ENCODE measurements at regions not wholly inside any gene's neighbourhood (a gene's known extent, or its start where the extent isn't known, plus 50 kb on each side); places are given as distances from the start of the nearest gene placed in this dataset.
"Not testable (repeated sequence)": the region's sequence is repeated elsewhere in the genome, so short reads cannot be mapped to it uniquely, and the experiment has no call there.

- no peak overlapping the region for H3K4me3 ChIP-seq
- H3K36me3 ChIP-seq (ENCODE audit: low read depth) = no peaks in the 10 kb centered on the region
- H3K4me2 ChIP-seq = no peak overlapping the region
- no peaks in the 10 kb centered on the region for H3K79me2 ChIP-seq (ENCODE audit: low read depth)
- TF ChIP-seq, protein P1, sequence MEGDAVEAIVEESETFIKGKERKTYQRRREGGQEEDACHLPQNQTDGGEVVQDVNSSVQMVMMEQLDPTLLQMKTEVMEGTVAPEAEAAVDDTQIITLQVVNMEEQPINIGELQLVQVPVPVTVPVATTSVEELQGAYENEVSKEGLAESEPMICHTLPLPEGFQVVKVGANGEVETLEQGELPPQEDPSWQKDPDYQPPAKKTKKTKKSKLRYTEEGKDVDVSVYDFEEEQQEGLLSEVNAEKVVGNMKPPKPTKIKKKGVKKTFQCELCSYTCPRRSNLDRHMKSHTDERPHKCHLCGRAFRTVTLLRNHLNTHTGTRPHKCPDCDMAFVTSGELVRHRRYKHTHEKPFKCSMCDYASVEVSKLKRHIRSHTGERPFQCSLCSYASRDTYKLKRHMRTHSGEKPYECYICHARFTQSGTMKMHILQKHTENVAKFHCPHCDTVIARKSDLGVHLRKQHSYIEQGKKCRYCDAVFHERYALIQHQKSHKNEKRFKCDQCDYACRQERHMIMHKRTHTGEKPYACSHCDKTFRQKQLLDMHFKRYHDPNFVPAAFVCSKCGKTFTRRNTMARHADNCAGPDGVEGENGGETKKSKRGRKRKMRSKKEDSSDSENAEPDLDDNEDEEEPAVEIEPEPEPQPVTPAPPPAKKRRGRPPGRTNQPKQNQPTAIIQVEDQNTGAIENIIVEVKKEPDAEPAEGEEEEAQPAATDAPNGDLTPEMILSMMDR (conservative IDR thresholded peaks at IDR 0.05) = no peak
- no peak for TF ChIP-seq EZH2 (IDR thresholded peaks at IDR 0.05; ENCODE audit: low read depth)
- no peak overlapping the region for H3K27ac ChIP-seq
- DNase-seq = no peak
- no peaks in the 10 kb centered on the region for H3K9me2 ChIP-seq (ENCODE audit: insufficient read depth)
- intact Hi-C loops (cut with micrococcal nuclease; ENCODE audit: unreplicated experiment) = no loop called here
- CTCF ChIA-PET = no interaction called here
- H3K4me1 ChIP-seq (replicated peaks; ENCODE audit: insufficient read depth) = no peaks in the 10 kb centered on the region
- BruUV-seq (replicated peaks) = no TSS peak
- POLR2A ChIA-PET (ENCODE audit: unreplicated experiment) = no interaction called here
- H3K27me3 ChIP-seq (ENCODE audit: insufficient read depth, low read depth) = no peaks in the 10 kb centered on the region
- H3F3A ChIP-seq (ENCODE audit: insufficient read depth, low read depth) = no peaks in the 10 kb centered on the region
- H4K20me1 ChIP-seq (ENCODE audit: insufficient read depth) = no peaks in the 10 kb centered on the region
- H2AFZ ChIP-seq = no peak overlapping the region
- H3K9me3 ChIP-seq (ENCODE audit: insufficient read depth, low read depth) = no peaks in the 10 kb centered on the region
Measured at GRCh38 chr6:154638369-154638768, 94.8 kb upstream of the SCAF8 start.

DNA sequence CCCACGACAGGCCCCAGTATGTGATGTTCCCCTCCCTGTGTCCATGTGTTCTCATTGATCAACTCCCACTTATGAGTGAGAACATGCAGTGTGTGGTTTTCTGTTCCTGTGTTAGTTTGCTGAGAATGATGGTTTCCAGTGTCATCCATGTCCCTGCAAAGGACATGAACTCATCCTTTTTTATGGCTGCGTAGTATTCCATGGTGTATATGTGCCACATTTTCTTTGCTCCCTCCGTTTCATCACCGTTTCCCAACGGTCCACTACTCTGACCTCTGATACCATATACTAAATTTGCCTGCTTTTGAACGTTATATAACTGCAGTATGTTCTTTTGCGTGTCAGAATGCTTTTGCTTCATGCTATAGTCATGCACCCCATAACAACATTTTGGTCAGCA, 94.0 kb upstream of the SCAF8 start:
- H3K4me1 ChIP-seq (replicated peaks; ENCODE audit: insufficient read depth); H3K36me3 ChIP-seq (ENCODE audit: low read depth); H3K9me3 ChIP-seq (ENCODE audit: insufficient read depth, low read depth); CTCF ChIA-PET; H4K20me1 ChIP-seq (ENCODE audit: insufficient read depth); H3K4me3 ChIP-seq; H3K27me3 ChIP-seq (ENCODE audit: insufficient read depth, low read depth); H2AFZ ChIP-seq; H3K79me2 ChIP-seq (ENCODE audit: low read depth); DNase-seq; POLR2A ChIA-PET (ENCODE audit: unreplicated experiment); H3K9me2 ChIP-seq (ENCODE audit: insufficient read depth); BruUV-seq (replicated peaks); H3K4me2 ChIP-seq; H3K27ac ChIP-seq; intact Hi-C loops (cut with micrococcal nuclease; ENCODE audit: unreplicated experiment); H3F3A ChIP-seq (ENCODE audit: insufficient read depth, low read depth): not testable (repeated sequence)

GRCh38 chr6:154648188-154648887, 84.9 kb upstream of the SCAF8 start:
- Histone ChIP-seq H3K9me3 (ENCODE audit: insufficient read depth, low read depth) (no peaks in the 10 kb centered on the region), H3K4me3 (no peak overlapping the region), H3F3A (ENCODE audit: insufficient read depth, low read depth) (no peaks in the 10 kb centered on the region), H3K79me2 (ENCODE audit: low read depth) (no peaks in the 10 kb centered on the region), H3K4me1 (replicated peaks; ENCODE audit: insufficient read depth) (no peaks in the 10 kb centered on the region), H3K4me2 (no peak overlapping the region), H3K36me3 (ENCODE audit: low read depth) (no peaks in the 10 kb centered on the region), H3K27ac (no peak overlapping the region), H3K9me2 (ENCODE audit: insufficient read depth) (no peaks in the 10 kb centered on the region), H4K20me1 (ENCODE audit: insufficient read depth) (no peaks in the 10 kb centered on the region), H3K27me3 (ENCODE audit: insufficient read depth, low read depth) (no peaks in the 10 kb centered on the region), H2AFZ (no peak overlapping the region)
- intact Hi-C loops (cut with micrococcal nuclease; ENCODE audit: unreplicated experiment) = no loop called here
- ChIA-PET CTCF (no interaction called here), POLR2A (ENCODE audit: unreplicated experiment) (interaction anchor here (0.5 kb wide), 1 partner anchor 138 kb away, joined by 6 read pairs; the partner anchor contains the start of gene CNKSR3)
- no peak for DNase-seq
- no TSS peak for BruUV-seq (replicated peaks)
- no peak for TF ChIP-seq EZH2 (IDR thresholded peaks at IDR 0.05; ENCODE audit: low read depth)
- TF ChIP-seq, protein P1 (conservative IDR thresholded peaks at IDR 0.05) = no peak

DNA sequence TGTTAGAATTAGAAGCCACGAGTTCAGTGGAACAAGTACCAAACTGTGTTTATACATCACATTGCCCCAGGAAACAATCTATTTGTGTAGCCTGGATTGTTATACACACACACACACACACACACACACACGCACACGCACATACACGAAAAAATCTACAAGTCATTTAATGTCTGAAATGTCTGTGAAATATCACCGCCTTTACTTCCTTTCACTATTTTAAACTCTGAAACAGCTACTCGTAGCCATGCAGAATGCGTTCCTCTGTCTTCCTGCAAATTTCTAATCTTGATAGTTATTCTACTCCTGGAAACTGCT, 84.4 kb upstream of the SCAF8 start:
- Histone ChIP-seq H3K4me2 (no peak overlapping the region), H3F3A (ENCODE audit: insufficient read depth, low read depth) (no peaks in the 10 kb centered on the region), H3K9me2 (ENCODE audit: insufficient read depth) (no peaks in the 10 kb centered on the region), H3K4me1 (replicated peaks; ENCODE audit: insufficient read depth) (no peaks in the 10 kb centered on the region), H2AFZ (no peak overlapping the region), H3K9me3 (ENCODE audit: insufficient read depth, low read depth) (no peaks in the 10 kb centered on the region), H3K79me2 (ENCODE audit: low read depth) (no peaks in the 10 kb centered on the region), H3K27ac (no peak overlapping the region), H3K27me3 (ENCODE audit: insufficient read depth, low read depth) (no peaks in the 10 kb centered on the region), H3K4me3 (no peak overlapping the region), H3K36me3 (ENCODE audit: low read depth) (no peaks in the 10 kb centered on the region), H4K20me1 (ENCODE audit: insufficient read depth) (no peaks in the 10 kb centered on the region)
- ChIA-PET POLR2A (ENCODE audit: unreplicated experiment) (no interaction called here), CTCF (no interaction called here)
- BruUV-seq (replicated peaks) = no TSS peak
- no peak for DNase-seq
- intact Hi-C loops (cut with micrococcal nuclease; ENCODE audit: unreplicated experiment) = no loop called here
- no peak for TF ChIP-seq EZH2 (IDR thresholded peaks at IDR 0.05; ENCODE audit: low read depth)
